ENCODE measurements at regions not wholly inside any gene's neighbourhood (a gene's known extent, or its start where the extent isn't known, plus 50 kb on each side); places are given as distances from the start of the nearest gene placed in this dataset.

GRCh38 chr3:87398168-87398801, 121.9 kb upstream of the POU1F1 start:
- WGBS = 49% methylated on average over 2 of the region's 4 CpGs
- Histone ChIP-seq H3K36me3 (ENCODE audit: control insufficient read depth in 1 of 2, insufficient read depth in 2 of 2, low read depth in 1 of 2, low read length in 2 of 2) (no peaks in the 10 kb centered on the region), H3K4me1 (ENCODE audit: control insufficient read depth, insufficient read depth, low read depth, low read length) (no peaks in the 10 kb centered on the region), H2BK120ac (ENCODE audit: low read depth, low read length) (no peak overlapping the region), H3K27ac (ENCODE audit: low read length, poor library complexity, severe bottlenecking) (no peak overlapping the region), H4K8ac (ENCODE audit: low read length) (no peak overlapping the region), H3K79me1 (replicated peaks; ENCODE audit: low read length, poor library complexity, severe bottlenecking) (no peaks in the 10 kb centered on the region), H3K4me3 (ENCODE audit: insufficient read depth in 1 of 2, low read depth in 1 of 2, low read length in 2 of 2) (no peak overlapping the region), H3K18ac (ENCODE audit: low read depth in 1 of 2, low read length in 2 of 2) (no peak overlapping the region), H3K23ac (ENCODE audit: low read length in 2 of 2) (no peak overlapping the region), H3K27me3 (ENCODE audit: control insufficient read depth in 1 of 2, insufficient read depth in 1 of 2, low read length in 2 of 2) (no peaks in the 10 kb centered on the region), H3K4me2 (ENCODE audit: low read length, poor library complexity, severe bottlenecking) (no peak overlapping the region), H3K9ac (ENCODE audit: low read length) (no peak overlapping the region), H2BK5ac (ENCODE audit: low read depth, low read length, poor library complexity, severe bottlenecking) (no peak overlapping the region), H2BK12ac (ENCODE audit: low read length in 2 of 2) (no peak overlapping the region), H2BK15ac (ENCODE audit: low read depth, poor library complexity, severe bottlenecking) (no peak overlapping the region), H2AK5ac (ENCODE audit: low read length, severe bottlenecking) (no peak overlapping the region), H3K14ac (ENCODE audit: low read length in 2 of 2) (no peak overlapping the region), H2AFZ (ENCODE audit: low read depth, low read length) (no peak overlapping the region), H4K91ac (ENCODE audit: low read length) (no peak overlapping the region), H3K9me3 (ENCODE audit: control insufficient read depth, low read length) (no peaks in the 10 kb centered on the region), H3K4ac (ENCODE audit: low read depth in 1 of 2, low read length in 2 of 2) (no peak overlapping the region)
- DNase-seq = no peak

DNA sequence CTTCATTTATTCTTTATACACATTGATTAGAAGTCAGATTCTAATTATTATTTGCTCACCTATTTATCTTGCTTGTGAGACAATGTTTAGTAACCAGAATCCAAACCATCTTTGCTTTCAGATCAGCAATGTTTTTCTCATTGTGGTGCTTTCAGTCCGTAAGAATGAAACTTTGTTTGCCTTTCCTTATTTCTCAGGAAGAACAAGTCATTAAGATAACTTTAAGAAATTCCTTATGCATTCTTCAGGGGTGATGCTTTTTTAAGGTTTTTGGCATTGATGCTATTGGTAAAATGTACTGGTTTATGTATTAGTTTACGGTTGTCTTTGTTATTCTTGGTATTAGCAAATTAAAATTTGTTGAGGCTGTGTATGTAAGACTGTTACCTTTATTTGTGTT, 120.8 kb upstream of the POU1F1 start:
- Histone ChIP-seq H2AFZ (ENCODE audit: low read depth, low read length) (no peak overlapping the region), H3K4ac (ENCODE audit: low read depth in 1 of 2, low read length in 2 of 2) (no peak overlapping the region), H2BK12ac (ENCODE audit: low read length in 2 of 2) (no peak overlapping the region), H2BK5ac (ENCODE audit: low read depth, low read length, poor library complexity, severe bottlenecking) (no peak overlapping the region), H3K27ac (ENCODE audit: low read length, poor library complexity, severe bottlenecking) (peak overlapping the region; percentile 40), H3K23ac (ENCODE audit: low read length in 2 of 2) (no peak overlapping the region), H3K4me3 (ENCODE audit: insufficient read depth in 1 of 2, low read depth in 1 of 2, low read length in 2 of 2) (no peak overlapping the region), H3K27me3 (ENCODE audit: control insufficient read depth in 1 of 2, insufficient read depth in 1 of 2, low read length in 2 of 2) (no peaks in the 10 kb centered on the region), H3K9me3 (ENCODE audit: control insufficient read depth, low read length) (no peaks in the 10 kb centered on the region), H3K14ac (ENCODE audit: low read length in 2 of 2) (no peak overlapping the region), H3K9ac (ENCODE audit: low read length) (no peak overlapping the region), H3K18ac (ENCODE audit: low read depth in 1 of 2, low read length in 2 of 2) (no peak overlapping the region), H3K4me2 (ENCODE audit: low read length, poor library complexity, severe bottlenecking) (no peak overlapping the region), H3K79me1 (replicated peaks; ENCODE audit: low read length, poor library complexity, severe bottlenecking) (no peaks in the 10 kb centered on the region), H2AK5ac (ENCODE audit: low read length, severe bottlenecking) (no peak overlapping the region), H3K36me3 (ENCODE audit: control insufficient read depth in 1 of 2, insufficient read depth in 2 of 2, low read depth in 1 of 2, low read length in 2 of 2) (no peaks in the 10 kb centered on the region), H4K8ac (ENCODE audit: low read length) (no peak overlapping the region), H3K4me1 (ENCODE audit: control insufficient read depth, insufficient read depth, low read depth, low read length) (no peaks in the 10 kb centered on the region), H2BK15ac (ENCODE audit: low read depth, poor library complexity, severe bottlenecking) (no peak overlapping the region), H2BK120ac (ENCODE audit: low read depth, low read length) (no peak overlapping the region), H4K91ac (ENCODE audit: low read length) (no peak overlapping the region)
- no peak for DNase-seq
- 89% methylated on average over 1 of the region's 2 CpGs for WGBS

GRCh38 chr3:87390821-87391220, 114.4 kb upstream of the POU1F1 start:
- DNase-seq = no peak
- Histone ChIP-seq H3K4me3 (ENCODE audit: insufficient read depth in 1 of 2, low read depth in 1 of 2, low read length in 2 of 2) (no peak overlapping the region), H3K4me1 (ENCODE audit: control insufficient read depth, insufficient read depth, low read depth, low read length) (no peaks in the 10 kb centered on the region), H4K8ac (ENCODE audit: low read length) (no peak overlapping the region), H3K79me1 (replicated peaks; ENCODE audit: low read length, poor library complexity, severe bottlenecking) (no peaks in the 10 kb centered on the region), H2BK15ac (ENCODE audit: low read depth, poor library complexity, severe bottlenecking) (no peak overlapping the region), H2AK5ac (ENCODE audit: low read length, severe bottlenecking) (no peak overlapping the region), H3K18ac (ENCODE audit: low read depth in 1 of 2, low read length in 2 of 2) (no peak overlapping the region), H3K36me3 (ENCODE audit: control insufficient read depth in 1 of 2, insufficient read depth in 2 of 2, low read depth in 1 of 2, low read length in 2 of 2) (no peaks in the 10 kb centered on the region), H2BK5ac (ENCODE audit: low read depth, low read length, poor library complexity, severe bottlenecking) (no peak overlapping the region), H3K27ac (ENCODE audit: low read length, poor library complexity, severe bottlenecking) (no peak overlapping the region), H2BK12ac (ENCODE audit: low read length in 2 of 2) (no peak overlapping the region), H4K91ac (ENCODE audit: low read length) (no peak overlapping the region), H3K9me3 (ENCODE audit: control insufficient read depth, low read length) (no peaks in the 10 kb centered on the region), H2AFZ (ENCODE audit: low read depth, low read length) (no peak overlapping the region), H3K23ac (ENCODE audit: low read length in 2 of 2) (no peak overlapping the region), H3K27me3 (ENCODE audit: control insufficient read depth in 1 of 2, insufficient read depth in 1 of 2, low read length in 2 of 2) (no peaks in the 10 kb centered on the region), H3K14ac (ENCODE audit: low read length in 2 of 2) (no peak overlapping the region), H3K4ac (ENCODE audit: low read depth in 1 of 2, low read length in 2 of 2) (no peak overlapping the region), H2BK120ac (ENCODE audit: low read depth, low read length) (no peak overlapping the region), H3K4me2 (ENCODE audit: low read length, poor library complexity, severe bottlenecking) (no peak overlapping the region), H3K9ac (ENCODE audit: low read length) (no peak overlapping the region)
- 96% methylated on average over 3 of the region's 3 CpGs for WGBS

- H3K18ac ChIP-seq (ENCODE audit: low read depth in 1 of 2, low read length in 2 of 2) = no peak overlapping the region
- H3K4me3 ChIP-seq (ENCODE audit: insufficient read depth in 1 of 2, low read depth in 1 of 2, low read length in 2 of 2) = no peak overlapping the region
- no peak overlapping the region for H2BK12ac ChIP-seq (ENCODE audit: low read length in 2 of 2)
- no peaks in the 10 kb centered on the region for H3K36me3 ChIP-seq (ENCODE audit: control insufficient read depth in 1 of 2, insufficient read depth in 2 of 2, low read depth in 1 of 2, low read length in 2 of 2)
- H2BK120ac ChIP-seq (ENCODE audit: low read depth, low read length) = no peak overlapping the region
- 74% methylated on average over 4 of the region's 4 CpGs for WGBS
- no peak overlapping the region for H3K4ac ChIP-seq (ENCODE audit: low read depth in 1 of 2, low read length in 2 of 2)
- no peak overlapping the region for H3K9ac ChIP-seq (ENCODE audit: low read length)
- no peaks in the 10 kb centered on the region for H3K4me1 ChIP-seq (ENCODE audit: control insufficient read depth, insufficient read depth, low read depth, low read length)
- no peak overlapping the region for H4K91ac ChIP-seq (ENCODE audit: low read length)
- no peak overlapping the region for H2AFZ ChIP-seq (ENCODE audit: low read depth, low read length)
- H3K9me3 ChIP-seq (ENCODE audit: control insufficient read depth, low read length) = no peaks in the 10 kb centered on the region
- no peak overlapping the region for H3K4me2 ChIP-seq (ENCODE audit: low read length, poor library complexity, severe bottlenecking)
- H2BK15ac ChIP-seq (ENCODE audit: low read depth, poor library complexity, severe bottlenecking) = no peak overlapping the region
- no peak for DNase-seq
- no peak overlapping the region for H4K8ac ChIP-seq (ENCODE audit: low read length)
- no peak overlapping the region for H3K14ac ChIP-seq (ENCODE audit: low read length in 2 of 2)
- H3K27ac ChIP-seq (ENCODE audit: low read length, poor library complexity, severe bottlenecking) = no peak overlapping the region
- no peak overlapping the region for H2AK5ac ChIP-seq (ENCODE audit: low read length, severe bottlenecking)
- no peaks in the 10 kb centered on the region for H3K27me3 ChIP-seq (ENCODE audit: control insufficient read depth in 1 of 2, insufficient read depth in 1 of 2, low read length in 2 of 2)
- no peak overlapping the region for H2BK5ac ChIP-seq (ENCODE audit: low read depth, low read length, poor library complexity, severe bottlenecking)
- no peaks in the 10 kb centered on the region for H3K79me1 ChIP-seq (replicated peaks; ENCODE audit: low read length, poor library complexity, severe bottlenecking)
- H3K23ac ChIP-seq (ENCODE audit: low read length in 2 of 2) = no peak overlapping the region
These were observed 114.0 kb upstream of the POU1F1 start for GRCh38 chr3:87390353-87390752.
